ENCODE measurements at regions not wholly inside any gene's neighbourhood (a gene's known extent, or its start where the extent isn't known, plus 50 kb on each side); places are given as distances from the start of the nearest gene placed in this dataset.

GRCh38 chr6:8760951-8761350 lies 325.6 kb upstream of the SLC35B3 start:
- H3K4me1 Mint-ChIP-seq (ENCODE audit: low read depth, unreplicated experiment): no peaks in the 10 kb centered on the region
- Histone ChIP-seq H3K79me2 (ENCODE audit: insufficient read depth, low read length) (no peaks in the 10 kb centered on the region), H3K36me3 (ENCODE audit: insufficient read depth, low read length) (no peaks in the 10 kb centered on the region), H3K4me1 (ENCODE audit: insufficient read depth, low read length) (no peaks in the 10 kb centered on the region), H3K4me2 (ENCODE audit: low read length) (no peak overlapping the region), H3K27me3 (ENCODE audit: insufficient read depth, low read length) (no peaks in the 10 kb centered on the region), H3K4me3 (ENCODE audit: insufficient read depth, low read depth, low read length) (no peak overlapping the region), H2AFZ (ENCODE audit: low read depth, low read length) (no peak overlapping the region), H3K9ac (ENCODE audit: low read length) (no peak overlapping the region), H4K20me1 (ENCODE audit: insufficient read depth, low read length) (no peaks in the 10 kb centered on the region), H3K9me3 (ENCODE audit: insufficient read depth, low read depth, low read length) (no peaks in the 10 kb centered on the region), H3K27ac (ENCODE audit: low read depth, low read length) (no peak overlapping the region)
- H3K27ac Mint-ChIP-seq (ENCODE audit: unreplicated experiment): no peak overlapping the region
- H3K36me3 Mint-ChIP-seq (ENCODE audit: low read depth, unreplicated experiment): no peaks in the 10 kb centered on the region
- no peak for DNase-seq (ENCODE audit: low read depth)
- no peak for TF ChIP-seq EZH2 (IDR thresholded peaks at IDR 0.05; ENCODE audit: insufficient read depth, low read length)
- TF ChIP-seq, protein P1, sequence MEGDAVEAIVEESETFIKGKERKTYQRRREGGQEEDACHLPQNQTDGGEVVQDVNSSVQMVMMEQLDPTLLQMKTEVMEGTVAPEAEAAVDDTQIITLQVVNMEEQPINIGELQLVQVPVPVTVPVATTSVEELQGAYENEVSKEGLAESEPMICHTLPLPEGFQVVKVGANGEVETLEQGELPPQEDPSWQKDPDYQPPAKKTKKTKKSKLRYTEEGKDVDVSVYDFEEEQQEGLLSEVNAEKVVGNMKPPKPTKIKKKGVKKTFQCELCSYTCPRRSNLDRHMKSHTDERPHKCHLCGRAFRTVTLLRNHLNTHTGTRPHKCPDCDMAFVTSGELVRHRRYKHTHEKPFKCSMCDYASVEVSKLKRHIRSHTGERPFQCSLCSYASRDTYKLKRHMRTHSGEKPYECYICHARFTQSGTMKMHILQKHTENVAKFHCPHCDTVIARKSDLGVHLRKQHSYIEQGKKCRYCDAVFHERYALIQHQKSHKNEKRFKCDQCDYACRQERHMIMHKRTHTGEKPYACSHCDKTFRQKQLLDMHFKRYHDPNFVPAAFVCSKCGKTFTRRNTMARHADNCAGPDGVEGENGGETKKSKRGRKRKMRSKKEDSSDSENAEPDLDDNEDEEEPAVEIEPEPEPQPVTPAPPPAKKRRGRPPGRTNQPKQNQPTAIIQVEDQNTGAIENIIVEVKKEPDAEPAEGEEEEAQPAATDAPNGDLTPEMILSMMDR (IDR thresholded peaks at IDR 0.05; ENCODE audit: insufficient read depth, low read depth, low read length): no peak
- no peaks in the 10 kb centered on the region for H3K27me3 Mint-ChIP-seq (ENCODE audit: low read depth, unreplicated experiment)
- no peaks in the 10 kb centered on the region for H3K9me3 Mint-ChIP-seq (ENCODE audit: unreplicated experiment)
- FAIRE-seq: no peak
- no peak overlapping the region for H3K4me3 Mint-ChIP-seq (ENCODE audit: unreplicated experiment)

- Mint-ChIP-seq H3K36me3 (ENCODE audit: low read depth, unreplicated experiment) (no peaks in the 10 kb centered on the region), H3K4me1 (ENCODE audit: low read depth, unreplicated experiment) (no peaks in the 10 kb centered on the region), H3K9me3 (ENCODE audit: unreplicated experiment) (no peaks in the 10 kb centered on the region), H3K27ac (ENCODE audit: unreplicated experiment) (no peak overlapping the region), H3K27me3 (ENCODE audit: low read depth, unreplicated experiment) (peaks cover 2% of the 10 kb centered on the region), H3K4me3 (ENCODE audit: unreplicated experiment) (no peak overlapping the region)
- no peaks in the 10 kb centered on the region for H3K27me3 ChIP-seq (ENCODE audit: insufficient read depth, low read length)
- no peaks in the 10 kb centered on the region for H3K79me2 ChIP-seq (ENCODE audit: insufficient read depth, low read length)
- no peak overlapping the region for H3K4me3 ChIP-seq (ENCODE audit: insufficient read depth, low read depth, low read length)
- no peaks in the 10 kb centered on the region for H4K20me1 ChIP-seq (ENCODE audit: insufficient read depth, low read length)
- H3K4me1 ChIP-seq (ENCODE audit: insufficient read depth, low read length): no peaks in the 10 kb centered on the region
- FAIRE-seq: no peak
- H3K4me2 ChIP-seq (ENCODE audit: low read length): no peak overlapping the region
- H3K36me3 ChIP-seq (ENCODE audit: insufficient read depth, low read length): no peaks in the 10 kb centered on the region
- H3K27ac ChIP-seq (ENCODE audit: low read depth, low read length): no peak overlapping the region
- no peak for DNase-seq (ENCODE audit: low read depth)
- H2AFZ ChIP-seq (ENCODE audit: low read depth, low read length): no peak overlapping the region
- TF ChIP-seq EZH2 (IDR thresholded peaks at IDR 0.05; ENCODE audit: insufficient read depth, low read length): no peak
- TF ChIP-seq, protein P1 (IDR thresholded peaks at IDR 0.05; ENCODE audit: insufficient read depth, low read depth, low read length): no peak
- H3K9me3 ChIP-seq (ENCODE audit: insufficient read depth, low read depth, low read length): no peaks in the 10 kb centered on the region
- no peak overlapping the region for H3K9ac ChIP-seq (ENCODE audit: low read length)
Observed at GRCh38 chr6:8758412-8758811, 323.1 kb upstream of the SLC35B3 start.

GRCh38 chr6:8750627-8751026 lies 315.3 kb upstream of the SLC35B3 start:
- TF ChIP-seq EZH2 (IDR thresholded peaks at IDR 0.05; ENCODE audit: insufficient read depth, low read length): no peak
- TF ChIP-seq, protein P1 (IDR thresholded peaks at IDR 0.05; ENCODE audit: insufficient read depth, low read depth, low read length): no peak
- no peaks in the 10 kb centered on the region for H4K20me1 ChIP-seq (ENCODE audit: insufficient read depth, low read length)
- Mint-ChIP-seq H3K4me3 (ENCODE audit: unreplicated experiment) (no peak overlapping the region), H3K9me3 (ENCODE audit: unreplicated experiment) (no peaks in the 10 kb centered on the region), H3K27me3 (ENCODE audit: low read depth, unreplicated experiment) (peaks cover 2% of the 10 kb centered on the region), H3K4me1 (ENCODE audit: low read depth, unreplicated experiment) (no peaks in the 10 kb centered on the region), H3K36me3 (ENCODE audit: low read depth, unreplicated experiment) (no peaks in the 10 kb centered on the region), H3K27ac (ENCODE audit: unreplicated experiment) (no peak overlapping the region)
- H3K4me2 ChIP-seq (ENCODE audit: low read length): no peak overlapping the region
- H3K79me2 ChIP-seq (ENCODE audit: insufficient read depth, low read length): no peaks in the 10 kb centered on the region
- no peak overlapping the region for H2AFZ ChIP-seq (ENCODE audit: low read depth, low read length)
- H3K36me3 ChIP-seq (ENCODE audit: insufficient read depth, low read length): no peaks in the 10 kb centered on the region
- H3K4me1 ChIP-seq (ENCODE audit: insufficient read depth, low read length): no peaks in the 10 kb centered on the region
- H3K9me3 ChIP-seq (ENCODE audit: insufficient read depth, low read depth, low read length): no peaks in the 10 kb centered on the region
- no peak overlapping the region for H3K9ac ChIP-seq (ENCODE audit: low read length)
- no peak for FAIRE-seq
- DNase-seq (ENCODE audit: low read depth): no peak
- H3K4me3 ChIP-seq (ENCODE audit: insufficient read depth, low read depth, low read length): no peak overlapping the region
- H3K27ac ChIP-seq (ENCODE audit: low read depth, low read length): no peak overlapping the region
- no peaks in the 10 kb centered on the region for H3K27me3 ChIP-seq (ENCODE audit: insufficient read depth, low read length)
